GM19328 (cell line): ENCODE measurements at regions not wholly inside any gene's neighbourhood (a gene's known extent, or its start where the extent isn't known, plus 50 kb on each side); places are given as distances from the start of the nearest gene placed in this dataset.

Experiments
- ATAC-seq: cut with Tn5 transposase; IDR thresholded peaks from one replicate; pipeline ENCODE4 v1.9.1; 2021; ENCODE audit warnings: mild to moderate bottlenecking, moderate library complexity; ENCODE audit not compliant: unreplicated experiment

DNA sequence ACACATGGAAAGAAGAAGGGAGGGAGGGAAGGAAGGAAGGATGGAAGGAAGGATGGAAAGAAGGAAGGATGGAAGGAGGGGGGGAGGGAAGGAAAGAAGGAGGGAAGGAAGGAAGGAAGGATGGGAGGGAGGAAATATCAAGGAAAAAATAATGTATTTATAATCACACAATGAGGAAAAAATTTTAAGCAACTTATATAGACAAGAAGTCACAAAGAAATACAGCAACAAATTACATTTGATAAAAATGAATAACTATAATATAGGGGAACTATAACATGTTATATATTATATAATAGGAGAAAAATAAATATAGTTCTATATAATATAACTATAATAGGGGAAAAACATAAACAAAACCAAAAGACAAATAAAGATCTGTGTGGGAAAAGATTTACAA lies 441.8 kb downstream of the LRATD1 start:
- ATAC-seq: no peak

- ATAC-seq: no peak
Measured at GRCh38 chr2:15074751-15075700, 442.5 kb downstream of the LRATD1 start.

- no peak for ATAC-seq
Measured at GRCh38 chr2:15076668-15077067, 444.2 kb downstream of the LRATD1 start.

DNA sequence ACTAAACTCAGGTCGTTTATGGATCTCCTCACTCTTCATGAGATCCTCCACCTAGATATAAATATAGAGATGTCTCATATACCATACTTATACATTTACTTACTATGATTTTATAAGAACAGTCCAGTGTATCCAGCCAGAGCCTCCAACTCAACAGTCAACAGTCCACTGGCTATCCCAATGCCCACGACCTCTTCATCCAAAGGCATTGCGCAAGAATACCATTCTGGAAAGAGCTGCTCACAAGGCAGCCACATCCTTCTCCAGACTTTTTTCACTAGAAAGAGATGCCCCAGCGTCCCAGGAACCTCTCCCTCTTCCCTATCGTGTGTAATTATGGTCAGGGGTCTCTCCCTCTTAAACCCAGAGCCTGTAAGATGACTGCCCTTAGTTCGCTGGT lies 448.8 kb downstream of the LRATD1 start:
- no peak for ATAC-seq

GRCh38 chr2:15082105-15083058 lies 449.9 kb downstream of the LRATD1 start:
- ATAC-seq: no peak

DNA sequence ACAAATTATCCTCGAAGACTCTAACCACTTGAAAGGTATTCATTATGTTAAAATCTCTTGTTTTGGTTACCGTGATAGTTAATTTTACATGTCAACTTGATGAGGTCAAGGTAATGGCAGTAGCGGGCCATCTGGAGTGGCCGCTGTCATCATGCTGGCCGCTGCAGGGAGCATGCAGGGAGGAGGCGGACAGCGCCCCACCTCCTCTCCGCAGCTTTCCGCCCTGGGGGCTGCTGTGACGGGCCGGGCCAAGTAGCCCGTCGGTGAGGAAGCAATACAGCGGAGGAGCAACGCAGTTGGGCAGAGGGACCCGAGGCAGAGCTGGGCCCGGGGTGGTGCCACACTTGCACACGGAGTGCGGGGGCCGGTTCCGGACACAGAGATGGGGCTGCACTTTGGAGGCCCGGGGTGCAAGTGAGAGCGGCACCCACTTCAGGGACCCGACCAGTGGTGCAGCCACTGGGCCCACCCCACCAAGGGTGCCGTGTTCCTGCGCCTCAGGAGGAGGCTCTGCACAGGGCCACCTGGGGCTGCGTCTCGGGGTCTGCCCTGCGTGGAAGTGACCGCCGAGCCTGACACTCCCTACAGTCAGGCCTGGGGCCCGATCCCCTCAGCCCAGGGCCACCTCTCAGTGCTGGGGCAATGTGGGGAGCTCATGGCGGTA lies 452.4 kb downstream of the LRATD1 start:
- ATAC-seq: no peak

DNA sequence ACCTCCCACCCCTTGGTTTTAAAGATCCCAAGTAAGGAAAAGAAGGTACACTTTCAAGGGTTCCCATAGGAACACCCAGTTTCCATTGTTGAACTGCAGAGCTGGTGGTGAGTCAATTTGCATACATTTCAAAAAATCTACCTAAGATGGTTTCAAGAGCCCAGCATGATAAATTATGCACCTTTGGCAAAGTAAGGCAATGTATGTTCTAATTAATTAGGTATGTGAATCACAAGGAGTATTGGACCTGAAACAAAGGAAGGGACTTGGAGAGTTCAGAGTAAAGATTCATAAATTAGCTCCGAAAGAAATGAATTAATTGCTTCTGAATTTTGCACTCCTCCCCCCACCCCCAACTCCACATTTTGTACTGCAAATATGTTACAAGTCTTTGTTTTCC lies 459.7 kb downstream of the LRATD1 start:
- no peak for ATAC-seq

DNA sequence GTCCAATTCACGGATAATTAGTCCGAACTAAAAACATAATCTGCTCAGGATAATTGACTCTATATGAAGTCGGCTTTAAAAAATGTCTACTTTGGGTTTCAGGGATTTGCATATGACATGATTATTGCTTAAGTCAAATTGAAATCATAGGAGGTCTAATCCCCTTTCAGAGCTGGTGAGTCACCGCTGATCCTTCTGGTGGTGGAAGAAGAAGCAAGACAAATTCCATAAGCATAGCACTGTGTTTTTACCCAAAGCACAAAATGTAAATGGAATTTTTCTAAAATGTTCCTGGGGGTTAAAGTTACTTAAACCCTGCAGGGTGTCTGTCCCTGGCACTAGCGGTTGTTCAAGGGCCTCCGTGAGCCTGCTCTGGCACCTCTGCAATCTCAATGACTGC lies 460.2 kb downstream of the LRATD1 start:
- no peak for ATAC-seq

- no peak for ATAC-seq
Measured at GRCh38 chr2:15094161-15094560, 461.6 kb downstream of the LRATD1 start.

GRCh38 chr2:15096873-15097272 lies 464.3 kb downstream of the NBAS start:
- ATAC-seq: no peak

DNA sequence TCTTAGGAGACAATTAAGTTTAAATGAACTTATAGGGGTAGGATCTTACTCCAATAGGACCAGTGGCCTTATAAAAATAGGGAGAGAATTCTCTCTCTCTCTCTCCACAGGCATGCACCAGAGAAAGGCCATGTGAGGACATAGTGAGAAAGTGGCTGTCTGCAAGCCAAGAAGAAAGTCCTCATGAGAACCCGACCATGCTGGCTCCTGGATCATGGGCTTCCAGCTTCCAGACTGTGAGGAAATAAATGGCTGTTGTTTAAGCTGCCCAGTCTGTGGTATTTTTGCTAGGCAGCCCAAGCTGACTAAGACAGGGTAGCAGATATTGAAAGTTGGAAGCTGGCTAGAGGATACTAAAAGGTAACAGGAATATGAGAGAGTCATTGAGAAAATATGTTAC lies 454.0 kb downstream of the NBAS start:
- no peak for ATAC-seq

- ATAC-seq: no peak
Measured at GRCh38 chr2:15111718-15112117, 449.4 kb downstream of the NBAS start.

- ATAC-seq: no peak
Measured at GRCh38 chr2:15112216-15112615, 448.9 kb downstream of the NBAS start.

- ATAC-seq: no peak
Measured at GRCh38 chr2:15115776-15116175, 445.4 kb downstream of the NBAS start.

DNA sequence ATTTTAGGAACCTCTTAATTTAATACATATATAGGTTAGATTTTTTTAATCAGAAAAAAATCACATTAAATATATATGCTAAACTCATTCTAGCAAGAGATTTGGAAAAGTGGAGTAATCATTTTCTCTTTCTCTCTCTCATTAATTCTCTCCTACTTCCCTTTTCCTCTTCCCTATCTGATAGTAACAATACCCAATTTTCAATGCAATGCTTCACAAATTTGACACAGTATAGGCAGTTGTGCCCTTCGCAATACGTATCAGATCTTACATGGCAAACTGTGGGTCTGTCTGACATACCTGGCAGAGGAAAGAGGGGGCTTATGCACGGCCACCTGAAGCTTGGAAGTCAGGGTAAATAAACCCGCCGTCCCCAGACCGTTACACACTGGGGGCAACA lies 444.3 kb downstream of the NBAS start:
- ATAC-seq: no peak
